Heart right ventricle (tissue), 16 donors: ENCODE measurements at regions not wholly inside any gene's neighbourhood (a gene's known extent, or its start where the extent isn't known, plus 50 kb on each side); places are given as distances from the start of the nearest gene placed in this dataset.

Experiments used
- ATAC-seq, 8 donors: fragments of 200-7000 bp; cut with Tn5 transposase; one replicate each; pipeline ENCODE4 v1.9.1; 2020; ENCODE audit warnings: mild to moderate bottlenecking in 8 of 8, moderate library complexity in 8 of 8, moderate number of reproducible peaks in 1 of 8
- DNase-seq, 2 donors: peaks; one replicate each; pipeline ENCODE4 v3.0.0-alpha.2; 2020
- H3K27ac ChIP-seq, 10 donors: fragments of 200-600 bp; sonication (generic) in 2 of 10; one replicate each; pipeline versions ENCODE4 v1.5.0 to v1.8.0; 2020 to 2022; ENCODE audit warnings: mild to moderate bottlenecking in 3 of 10
- H3K27me3 ChIP-seq, 7 donors: fragments of 200-600 bp; one replicate each; pipeline ENCODE4 v1.8.0; 2021 to 2022; ENCODE audit warnings: mild to moderate bottlenecking in 2 of 7
- H3K36me3 ChIP-seq, 9 donors: fragments of 200-600 bp; sonication (generic) in 1 of 9; one replicate each; pipeline versions ENCODE4 v1.5.0 to v1.8.0; 2020 to 2022; ENCODE audit warnings: mild to moderate bottlenecking in 2 of 9
- H3K4me1 ChIP-seq, 9 donors: fragments of 200-600 bp; sonication (generic) in 1 of 9; one replicate each; pipeline versions ENCODE4 v1.5.0 to v1.8.0; 2020 to 2022; ENCODE audit warnings: mild to moderate bottlenecking in 4 of 9
- H3K4me3 ChIP-seq, 10 donors: fragments of 200-600 bp; sonication (generic) in 2 of 10; one replicate each; pipeline versions ENCODE4 v1.5.0 to v1.8.0; 2020 to 2022; ENCODE audit warnings: mild to moderate bottlenecking in 7 of 10, moderate library complexity in 2 of 10
- H3K9me3 ChIP-seq, 11 donors: fragments of 200-600 bp in 10 of 11; sonication (generic) in 2 of 11; one replicate each; pipeline versions ENCODE4 v1.5.0 to v1.8.0; 2013 to 2022; ENCODE audit warnings: mild to moderate bottlenecking in 2 of 11, control low read depth in 1 of 11, moderate library complexity in 1 of 11
- CTCF ChIP-seq, 9 donors: fragments of 200-600 bp; sonication (generic) in 2 of 9; IDR thresholded peaks; one replicate each; pipeline versions ENCODE4 v1.5.0 to v1.8.0; 2021 to 2022; ENCODE audit warnings: antibody characterized with exemption in 9 of 9, mild to moderate bottlenecking in 5 of 9, moderate library complexity in 1 of 9
- WGBS, 2 donors: extraction: QIAGEN DNeasy Blood & Tissue Kit; methylation state at CpG; one replicate each; pipeline ENCODE4 v1.1.7; 2013; ENCODE audit warnings: inconsistent platforms in 1 of 2; 5-methylcytosine and 5-hydroxymethylcytosine counted together
- intact Hi-C, 10 donors: fragments of 100-400 bp; cut with DNase I; formaldehyde crosslinking; loops; one replicate each; pipeline versions ENCODE4 v1.11.1 to v1.14.2; 2022
- donor health status: Arrhythmogenic right ventricular cardiomyopathy.
- donor health status: ischemic (EF 13 %, LVEDD 7.1; RV severe dilation, severe dysfunction).
- donor health status: healthy with polysubstance abuse.
- donor health status: DM: no; HTN: yes; CAD: no.
- donor health status: DM: no; HTN: no; CAD: no.
- donor health status: ischemic (EF 25% LVEDD 6.9; RV normal size, moderate dysfunction).
- donor health status: ischemic (EF 25% LVEDD 5.7; RV mildly dilated, moderate dysfunction).
- donor health status: healthy.
- donor health status: DM: yes; HTN: yes; CAD: no.
- donor health status: Ischemic cardiomyopathy.
- donor health status: ischemic (EF 35%, LVEDD 5.7; RV mildly dilated, moderate dysfunction).
- donor health status: nonischemic (EF 11% LVEDD 7.7; RV severe dilation, severe dysfunction).
- donor health status: DM: yes; HTN: yes; CAD: no.
- donor health status: PGD.
- donor health status: ischemic (EF 29% LVEDD 5.4; RV normal size, mild dysfunction).
- donor health status: nonischemic (EF 23%, LVEDD 6.1; RV moderate dilation, normal function).

GRCh38 chr16:58789351-58789750, 55.2 kb upstream of the GOT2 start:
- H3K27ac ChIP-seq, result no peak overlapping the region
- TF ChIP-seq CTCF (IDR thresholded peaks at IDR 0.05), result no peak
- H3K4me3 ChIP-seq, result no peak overlapping the region
- H3K4me1 ChIP-seq, result peaks cover 0 to 18% (median 2%) of the 10 kb centered on the region in 9 donors
- DNase-seq, result no peak
- WGBS, 2 donors, result 69 to 88% methylated on average over 4 of the region's 4 CpGs
- no peaks in the 10 kb centered on the region for H3K9me3 ChIP-seq
- H3K27me3 ChIP-seq, result no peaks in the 10 kb centered on the region
- no peak for ATAC-seq
- intact Hi-C loops, result no loop called here
- H3K36me3 ChIP-seq, result no peaks in the 10 kb centered on the region
